PFSK-1 (cell line): ENCODE measurements at regions not wholly inside any gene's neighbourhood (a gene's known extent, or its start where the extent isn't known, plus 50 kb on each side); places are given as distances from the start of the nearest gene placed in this dataset.

ENCODE experiments used
- POLR2AphosphoS5 ChIP-seq: IDR thresholded peaks from 2 replicates; pipeline ENCODE4 v1.6.1; 2012; ENCODE audit warnings: low read depth, mild to moderate bottlenecking, control low read depth, low read length, moderate library complexity
- TF ChIP-seq, protein P1 (sequence below), 2 experiments: IDR thresholded peaks; 2 replicates each; pipeline versions ENCODE4 v1.6.1 to v1.8.0; 2011 to 2012; ENCODE audit warnings: low read depth in 2 of 2, low read length in 2 of 2, control low read depth in 1 of 2, inconsistent platforms in 1 of 2, mild to moderate bottlenecking in 1 of 2, moderate library complexity in 1 of 2; ENCODE audit not compliant: insufficient read depth in 1 of 2

DNA sequence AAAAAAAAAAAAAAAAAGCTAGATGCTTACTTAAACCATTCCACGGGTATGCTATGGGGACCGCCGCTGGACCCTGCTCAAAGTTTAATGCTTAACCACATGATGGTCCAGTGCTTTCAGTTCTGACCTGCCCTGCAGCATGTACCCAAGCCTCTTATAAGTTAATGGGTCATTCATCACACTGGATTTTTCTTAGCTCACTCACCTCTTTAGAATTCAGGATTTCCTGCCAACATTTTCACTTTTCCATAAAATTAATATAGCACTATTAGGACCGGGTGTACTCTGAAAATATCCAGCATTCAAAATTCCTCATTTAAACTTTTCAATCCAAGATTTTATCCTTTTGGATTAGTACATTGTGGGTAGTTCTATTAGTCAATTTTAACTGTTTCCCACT lies 140.8 kb downstream of the ALDH8A1 start:
- TF ChIP-seq, protein P1, sequence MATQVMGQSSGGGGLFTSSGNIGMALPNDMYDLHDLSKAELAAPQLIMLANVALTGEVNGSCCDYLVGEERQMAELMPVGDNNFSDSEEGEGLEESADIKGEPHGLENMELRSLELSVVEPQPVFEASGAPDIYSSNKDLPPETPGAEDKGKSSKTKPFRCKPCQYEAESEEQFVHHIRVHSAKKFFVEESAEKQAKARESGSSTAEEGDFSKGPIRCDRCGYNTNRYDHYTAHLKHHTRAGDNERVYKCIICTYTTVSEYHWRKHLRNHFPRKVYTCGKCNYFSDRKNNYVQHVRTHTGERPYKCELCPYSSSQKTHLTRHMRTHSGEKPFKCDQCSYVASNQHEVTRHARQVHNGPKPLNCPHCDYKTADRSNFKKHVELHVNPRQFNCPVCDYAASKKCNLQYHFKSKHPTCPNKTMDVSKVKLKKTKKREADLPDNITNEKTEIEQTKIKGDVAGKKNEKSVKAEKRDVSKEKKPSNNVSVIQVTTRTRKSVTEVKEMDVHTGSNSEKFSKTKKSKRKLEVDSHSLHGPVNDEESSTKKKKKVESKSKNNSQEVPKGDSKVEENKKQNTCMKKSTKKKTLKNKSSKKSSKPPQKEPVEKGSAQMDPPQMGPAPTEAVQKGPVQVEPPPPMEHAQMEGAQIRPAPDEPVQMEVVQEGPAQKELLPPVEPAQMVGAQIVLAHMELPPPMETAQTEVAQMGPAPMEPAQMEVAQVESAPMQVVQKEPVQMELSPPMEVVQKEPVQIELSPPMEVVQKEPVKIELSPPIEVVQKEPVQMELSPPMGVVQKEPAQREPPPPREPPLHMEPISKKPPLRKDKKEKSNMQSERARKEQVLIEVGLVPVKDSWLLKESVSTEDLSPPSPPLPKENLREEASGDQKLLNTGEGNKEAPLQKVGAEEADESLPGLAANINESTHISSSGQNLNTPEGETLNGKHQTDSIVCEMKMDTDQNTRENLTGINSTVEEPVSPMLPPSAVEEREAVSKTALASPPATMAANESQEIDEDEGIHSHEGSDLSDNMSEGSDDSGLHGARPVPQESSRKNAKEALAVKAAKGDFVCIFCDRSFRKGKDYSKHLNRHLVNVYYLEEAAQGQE (IDR thresholded peaks at IDR 0.05; ENCODE audit: insufficient read depth in 1 of 2, low read depth in 2 of 2, low read length in 2 of 2), result no peak
- no peak for TF ChIP-seq POLR2AphosphoS5
